VCaP (cell line): ENCODE measurements at regions not wholly inside any gene's neighbourhood (a gene's known extent, or its start where the extent isn't known, plus 50 kb on each side); places are given as distances from the start of the nearest gene placed in this dataset.
A peak's percentile ranks its signal among the peaks of the same experiment; 100 is the strongest.

ENCODE experiments used
- H3K27ac ChIP-seq: fragments of 450-650 bp; 2 replicates; pipeline ENCODE4 v1.5.1; 2017
- TF ChIP-seq, protein P1 (sequence below): fragments of 450-650 bp; conservative IDR thresholded peaks from 2 replicates; pipeline ENCODE4 v1.5.1; 2017; ENCODE audit warnings: mild to moderate bottlenecking, moderate library complexity

DNA sequence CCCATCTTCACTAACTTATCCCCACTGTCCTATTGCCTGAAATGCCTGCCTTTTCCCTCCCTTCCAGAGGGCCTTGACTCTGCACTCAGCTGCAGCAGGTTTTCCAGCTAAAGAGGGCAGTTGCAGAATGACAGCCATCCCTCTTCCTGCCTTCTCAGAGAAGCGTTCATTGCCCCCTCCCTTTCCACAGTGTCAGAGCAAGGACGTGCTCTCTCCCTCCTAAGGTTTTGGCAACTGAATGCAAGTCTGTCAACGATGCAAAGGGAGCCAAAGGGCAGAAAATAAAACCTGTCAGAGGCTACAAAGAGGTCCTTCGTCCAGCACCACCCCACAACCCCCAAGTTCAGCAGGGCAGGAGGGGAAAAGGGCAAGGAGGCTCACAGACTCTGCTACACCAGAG is 230.1 kb upstream of the THBS1 start:
- H3K27ac ChIP-seq = peak overlapping the region; percentile 24
- TF ChIP-seq, protein P1, sequence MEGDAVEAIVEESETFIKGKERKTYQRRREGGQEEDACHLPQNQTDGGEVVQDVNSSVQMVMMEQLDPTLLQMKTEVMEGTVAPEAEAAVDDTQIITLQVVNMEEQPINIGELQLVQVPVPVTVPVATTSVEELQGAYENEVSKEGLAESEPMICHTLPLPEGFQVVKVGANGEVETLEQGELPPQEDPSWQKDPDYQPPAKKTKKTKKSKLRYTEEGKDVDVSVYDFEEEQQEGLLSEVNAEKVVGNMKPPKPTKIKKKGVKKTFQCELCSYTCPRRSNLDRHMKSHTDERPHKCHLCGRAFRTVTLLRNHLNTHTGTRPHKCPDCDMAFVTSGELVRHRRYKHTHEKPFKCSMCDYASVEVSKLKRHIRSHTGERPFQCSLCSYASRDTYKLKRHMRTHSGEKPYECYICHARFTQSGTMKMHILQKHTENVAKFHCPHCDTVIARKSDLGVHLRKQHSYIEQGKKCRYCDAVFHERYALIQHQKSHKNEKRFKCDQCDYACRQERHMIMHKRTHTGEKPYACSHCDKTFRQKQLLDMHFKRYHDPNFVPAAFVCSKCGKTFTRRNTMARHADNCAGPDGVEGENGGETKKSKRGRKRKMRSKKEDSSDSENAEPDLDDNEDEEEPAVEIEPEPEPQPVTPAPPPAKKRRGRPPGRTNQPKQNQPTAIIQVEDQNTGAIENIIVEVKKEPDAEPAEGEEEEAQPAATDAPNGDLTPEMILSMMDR = no peak

DNA sequence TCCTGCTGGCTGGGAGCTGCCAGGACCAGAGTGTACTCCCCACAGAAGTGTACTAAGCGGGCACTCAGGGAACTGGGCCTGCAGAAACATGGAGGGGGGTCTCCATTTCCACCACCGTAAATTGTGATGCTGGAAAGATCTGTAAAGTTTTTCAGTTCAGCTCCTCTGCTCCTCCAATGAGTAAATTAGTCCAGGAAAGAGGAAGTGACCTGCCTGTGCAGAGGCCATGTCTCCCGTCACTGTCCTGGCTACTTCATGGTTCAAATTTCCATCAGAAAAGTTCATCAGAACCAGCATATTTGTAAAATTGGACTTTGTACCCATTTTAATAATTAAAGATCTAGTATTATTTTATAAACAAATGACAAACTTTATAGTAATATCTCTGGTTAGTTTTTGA is 226.7 kb upstream of the THBS1 start:
- H3K27ac ChIP-seq = no peak overlapping the region

DNA sequence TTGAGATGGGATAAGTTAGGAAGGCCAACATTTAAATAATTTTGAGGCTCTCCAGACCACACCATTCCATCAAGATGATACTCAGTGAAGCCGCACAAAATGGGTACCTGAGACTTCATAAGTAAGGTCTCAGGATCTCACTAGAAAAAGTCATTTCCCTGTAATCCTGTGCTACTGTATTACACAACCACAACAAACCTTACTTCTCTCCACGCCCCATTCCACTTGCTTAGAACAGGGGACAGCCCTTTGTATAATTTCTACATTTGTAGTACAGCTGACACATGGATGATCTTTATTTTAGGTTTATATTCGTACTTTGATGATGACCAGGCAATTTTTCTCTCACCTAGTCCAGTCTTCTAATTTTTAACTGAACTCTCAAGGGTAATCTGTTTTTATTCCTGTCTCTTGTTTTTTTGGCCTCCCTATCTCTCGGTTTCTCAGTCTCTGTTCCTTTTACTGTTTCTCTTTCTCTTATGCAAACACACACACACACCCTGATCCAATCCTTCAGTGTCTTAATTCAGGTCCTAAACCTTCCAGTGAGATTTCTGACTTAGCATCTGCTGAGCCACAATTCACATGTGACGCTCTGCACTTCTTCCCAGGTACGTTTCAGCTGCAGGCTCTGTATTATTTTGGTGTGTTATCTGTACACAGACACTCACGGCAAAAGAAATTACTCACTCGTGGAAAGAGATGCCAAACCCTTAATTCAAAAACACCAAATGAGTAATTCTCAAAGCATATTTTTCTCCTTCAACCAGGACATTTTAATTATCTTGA is 223.2 kb upstream of the THBS1 start:
- TF ChIP-seq, protein P1 = no peak
- peak overlapping the region; percentile 97 for H3K27ac ChIP-seq

More for the DNA sequence above, 226.7 kb upstream of the THBS1 start:
- TF ChIP-seq, protein P1 = no peak

DNA sequence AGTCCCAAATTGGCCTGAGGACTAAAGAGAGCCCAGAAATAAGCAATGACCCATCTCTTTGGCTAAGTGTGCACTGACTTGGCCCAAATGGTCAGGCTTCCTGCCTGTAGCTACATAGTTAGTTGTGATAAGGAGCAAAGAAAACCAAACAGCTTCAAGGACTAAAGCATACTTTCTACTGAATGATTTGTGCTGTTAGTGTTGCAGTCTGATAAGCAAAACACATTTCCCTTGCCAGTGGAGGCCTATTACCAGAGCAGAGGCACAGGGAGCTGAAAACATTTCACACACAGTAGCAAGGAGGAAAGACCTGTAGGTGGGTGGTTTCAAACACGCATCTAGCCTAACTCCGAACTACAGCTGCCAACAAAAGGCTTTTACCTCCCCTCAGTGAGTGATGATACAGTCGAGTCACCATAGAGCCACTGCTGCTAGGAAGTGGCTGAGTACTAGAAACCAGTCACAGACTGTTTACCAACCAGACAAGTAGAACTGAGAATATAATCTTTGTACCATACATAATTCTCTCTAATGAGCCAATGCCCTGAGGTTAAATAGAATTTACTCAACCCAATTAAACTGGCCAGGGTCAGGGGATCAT is 222.3 kb upstream of the THBS1 start:
- TF ChIP-seq, protein P1 = no peak
- peak overlapping the region; percentile 97 for H3K27ac ChIP-seq

DNA sequence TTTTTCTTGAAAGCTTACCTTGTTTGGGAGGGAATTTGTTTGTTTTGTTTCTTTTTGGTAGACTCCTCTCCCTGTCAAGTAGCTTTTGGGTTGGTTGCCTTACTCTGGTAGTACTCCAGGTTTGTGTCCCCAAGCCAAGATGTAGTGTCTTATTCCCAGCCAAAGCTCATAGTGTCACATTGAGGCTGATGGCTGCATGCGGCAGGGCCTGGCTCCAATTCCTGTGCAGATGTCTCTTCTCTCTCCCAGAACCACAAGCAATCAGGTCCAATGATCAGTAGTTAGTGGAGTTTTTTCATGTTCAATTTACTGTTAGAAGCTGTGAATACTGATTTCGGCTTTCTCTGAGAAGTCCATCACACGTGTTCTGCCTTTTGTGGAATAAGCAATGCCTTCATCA is 221.1 kb upstream of the THBS1 start:
- peak overlapping the region; percentile 97 for H3K27ac ChIP-seq

DNA sequence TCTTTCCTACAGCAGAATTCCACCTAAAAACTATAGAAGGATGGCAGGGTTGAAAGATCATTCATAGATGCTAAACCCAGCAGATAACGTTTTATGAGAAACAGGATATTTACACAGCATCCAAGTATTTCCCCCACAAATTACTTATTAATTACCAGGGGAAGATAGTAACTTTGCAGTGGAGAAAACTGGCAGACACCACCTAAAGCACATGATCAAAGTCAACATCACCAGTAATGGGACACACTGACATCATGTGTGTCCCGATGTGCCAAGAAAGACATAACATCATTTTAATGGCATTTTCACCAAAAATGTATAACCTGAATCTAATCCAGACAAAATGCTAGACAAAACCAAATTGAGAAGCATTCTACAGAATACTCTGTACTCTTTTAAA is 220.4 kb upstream of the THBS1 start:
- peak overlapping the region; percentile 97 for H3K27ac ChIP-seq
- TF ChIP-seq, protein P1 = no peak

More for the DNA sequence above, 221.1 kb upstream of the THBS1 start:
- TF ChIP-seq, protein P1 = no peak

DNA sequence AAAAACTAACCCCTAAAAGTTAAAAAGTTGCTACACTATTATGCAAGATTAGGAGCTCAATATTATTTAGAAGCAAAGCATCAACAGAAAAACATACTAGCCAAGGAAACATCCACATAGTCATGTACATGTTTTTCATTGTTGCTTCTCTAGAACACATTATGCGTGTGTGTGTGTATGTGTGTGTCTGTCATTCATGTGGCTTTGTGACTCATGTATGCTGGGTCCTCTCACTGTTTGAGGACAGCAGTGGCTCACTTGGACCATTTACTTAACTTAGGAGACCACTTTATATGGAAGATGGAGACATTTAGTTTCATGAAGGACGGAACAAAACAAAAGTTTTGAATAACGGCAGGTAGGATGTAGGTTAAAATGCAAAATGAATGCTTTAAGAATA is 219.4 kb upstream of the THBS1 start:
- TF ChIP-seq, protein P1 = no peak
- H3K27ac ChIP-seq = peak overlapping the region; percentile 97
